ENCODE measurements at regions not wholly inside any gene's neighbourhood (a gene's known extent, or its start where the extent isn't known, plus 50 kb on each side); places are given as distances from the start of the nearest gene placed in this dataset.

- TF ChIP-seq CTCF (IDR thresholded peaks at IDR 0.05) (no peak), POLR2AphosphoS5 (IDR thresholded peaks at IDR 0.05) (no peak)
Measured at GRCh38 chr2:30356776-30357175, 90.3 kb upstream of the LCLAT1 start.
